GM06990 (cell line): ENCODE measurements at regions not wholly inside any gene's neighbourhood (a gene's known extent, or its start where the extent isn't known, plus 50 kb on each side); places are given as distances from the start of the nearest gene placed in this dataset.

ENCODE experiments used
- DNase-seq: peaks from one replicate; pipeline ENCODE4 v3.0.0-alpha.2; 2011; ENCODE audit not compliant: insufficient read length; ENCODE audit errors: extremely low read depth
- H3K27me3 ChIP-seq: replicated peaks from 2 replicates; pipeline ENCODE4 v1.6.0; 2011; ENCODE audit warnings: low read length; ENCODE audit not compliant: control insufficient read depth, insufficient read depth
- H3K36me3 ChIP-seq: 2 replicates; pipeline ENCODE4 v1.5.1; 2011; ENCODE audit warnings: low read length; ENCODE audit not compliant: control insufficient read depth, insufficient read depth
- H3K4me3 ChIP-seq: replicated peaks from 2 replicates; pipeline ENCODE4 v1.5.1; 2011; ENCODE audit warnings: low read depth, mild to moderate bottlenecking, control low read depth, low read length
- CTCF ChIP-seq: IDR thresholded peaks from 2 replicates; pipeline ENCODE4 v1.5.1; 2011; ENCODE audit warnings: low read length, control low read depth, mild to moderate bottlenecking, inconsistent platforms; ENCODE audit not compliant: insufficient read depth, poor library complexity, severe bottlenecking

- DNase-seq = no peak
- no peaks in the 10 kb centered on the region for H3K36me3 ChIP-seq
- H3K4me3 ChIP-seq = no peak overlapping the region
- no peak for TF ChIP-seq CTCF
- no peaks in the 10 kb centered on the region for H3K27me3 ChIP-seq
These were observed 230.7 kb downstream of the SEMA6A start for GRCh38 chr5:116343961-116344360.
